SK-N-SH treated with all-trans-retinoic acid at 6 μM for 48 hours (cell line): ENCODE measurements at regions not wholly inside any gene's neighbourhood (a gene's known extent, or its start where the extent isn't known, plus 50 kb on each side); places are given as distances from the start of the nearest gene placed in this dataset.

Source experiments
- OSR1 ChIP-seq: fragments of 250-450 bp; sonication (Bioruptor Pico); IDR thresholded peaks from 2 replicates; pipeline ENCODE4 v1.8.0; 2022; ENCODE audit warnings: moderate library complexity, mild to moderate bottlenecking, inconsistent platforms
- ZFP3 ChIP-seq: fragments of 250-450 bp; sonication (Bioruptor Pico); IDR thresholded peaks from 2 replicates; pipeline ENCODE4 v1.5.0; 2020; ENCODE audit warnings: mild to moderate bottlenecking, moderate library complexity
- ZNF565 ChIP-seq: fragments of 450-650 bp; formaldehyde crosslinking; conservative IDR thresholded peaks from 2 replicates; pipeline ENCODE4 v1.5.0; 2020; ENCODE audit warnings: low read depth, mild to moderate bottlenecking, moderate library complexity
- TF ChIP-seq, protein P1 (sequence below): fragments of 250-450 bp; sonication (Bioruptor Pico); IDR thresholded peaks from 2 replicates; pipeline ENCODE4 v1.8.0; 2020; ENCODE audit warnings: mild to moderate bottlenecking, moderate library complexity, borderline replicate concordance

DNA sequence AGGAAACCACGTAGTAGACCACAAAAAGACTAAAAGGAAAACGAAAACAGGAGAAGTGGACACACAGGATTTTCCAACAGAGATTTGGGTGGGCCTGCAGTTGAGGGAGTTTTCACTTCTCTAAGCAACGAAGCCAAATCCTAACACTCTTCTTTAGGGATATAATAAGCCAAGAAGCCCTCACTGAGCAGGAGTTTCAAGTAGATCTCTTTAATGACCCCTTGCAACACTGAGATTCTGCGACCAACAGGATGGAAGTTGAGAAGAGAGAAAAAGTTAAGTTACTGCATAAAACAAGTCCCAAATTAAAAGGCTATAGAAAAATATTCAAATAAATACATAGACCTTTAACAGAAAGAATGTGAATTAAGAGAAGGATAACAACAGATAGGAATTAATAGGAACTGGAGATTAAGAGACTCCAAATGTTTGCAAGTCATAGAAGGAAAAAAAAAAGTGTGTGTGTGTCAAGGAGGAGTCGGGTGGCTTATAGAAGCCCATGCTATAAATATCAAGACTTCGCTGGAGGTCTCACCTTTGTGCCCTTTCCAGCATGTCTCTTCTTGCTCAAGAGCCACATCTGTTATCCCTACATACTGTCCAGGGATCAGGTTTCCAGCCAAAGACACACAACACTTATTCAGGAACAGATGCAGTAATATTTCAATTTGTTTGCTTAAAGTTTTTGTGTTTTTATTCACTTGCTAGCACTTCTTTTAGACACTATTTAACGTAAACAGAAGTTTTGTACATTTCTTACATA, 69.4 kb upstream of the ARHGAP28 start:
- TF ChIP-seq ZFP3 (CRISPR knock-in tag) (no peak), OSR1 (CRISPR knock-in tag) (no peak), ZNF565 (CRISPR knock-in tag) (no peak)
- TF ChIP-seq, protein P1, sequence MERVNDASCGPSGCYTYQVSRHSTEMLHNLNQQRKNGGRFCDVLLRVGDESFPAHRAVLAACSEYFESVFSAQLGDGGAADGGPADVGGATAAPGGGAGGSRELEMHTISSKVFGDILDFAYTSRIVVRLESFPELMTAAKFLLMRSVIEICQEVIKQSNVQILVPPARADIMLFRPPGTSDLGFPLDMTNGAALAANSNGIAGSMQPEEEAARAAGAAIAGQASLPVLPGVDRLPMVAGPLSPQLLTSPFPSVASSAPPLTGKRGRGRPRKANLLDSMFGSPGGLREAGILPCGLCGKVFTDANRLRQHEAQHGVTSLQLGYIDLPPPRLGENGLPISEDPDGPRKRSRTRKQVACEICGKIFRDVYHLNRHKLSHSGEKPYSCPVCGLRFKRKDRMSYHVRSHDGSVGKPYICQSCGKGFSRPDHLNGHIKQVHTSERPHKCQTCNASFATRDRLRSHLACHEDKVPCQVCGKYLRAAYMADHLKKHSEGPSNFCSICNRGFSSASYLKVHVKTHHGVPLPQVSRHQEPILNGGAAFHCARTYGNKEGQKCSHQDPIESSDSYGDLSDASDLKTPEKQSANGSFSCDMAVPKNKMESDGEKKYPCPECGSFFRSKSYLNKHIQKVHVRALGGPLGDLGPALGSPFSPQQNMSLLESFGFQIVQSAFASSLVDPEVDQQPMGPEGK (CRISPR knock-in tag): no peak
